HuH-7.5 (cell line): ENCODE measurements at regions not wholly inside any gene's neighbourhood (a gene's known extent, or its start where the extent isn't known, plus 50 kb on each side); places are given as distances from the start of the nearest gene placed in this dataset.
"Not testable (repeated sequence)": the region's sequence is repeated elsewhere in the genome, so short reads cannot be mapped to it uniquely, and the experiment has no call there.

Experiments used
- DNase-seq: peaks from one replicate; pipeline ENCODE4 v3.0.0; 2011; ENCODE audit warnings: low spot score

DNA sequence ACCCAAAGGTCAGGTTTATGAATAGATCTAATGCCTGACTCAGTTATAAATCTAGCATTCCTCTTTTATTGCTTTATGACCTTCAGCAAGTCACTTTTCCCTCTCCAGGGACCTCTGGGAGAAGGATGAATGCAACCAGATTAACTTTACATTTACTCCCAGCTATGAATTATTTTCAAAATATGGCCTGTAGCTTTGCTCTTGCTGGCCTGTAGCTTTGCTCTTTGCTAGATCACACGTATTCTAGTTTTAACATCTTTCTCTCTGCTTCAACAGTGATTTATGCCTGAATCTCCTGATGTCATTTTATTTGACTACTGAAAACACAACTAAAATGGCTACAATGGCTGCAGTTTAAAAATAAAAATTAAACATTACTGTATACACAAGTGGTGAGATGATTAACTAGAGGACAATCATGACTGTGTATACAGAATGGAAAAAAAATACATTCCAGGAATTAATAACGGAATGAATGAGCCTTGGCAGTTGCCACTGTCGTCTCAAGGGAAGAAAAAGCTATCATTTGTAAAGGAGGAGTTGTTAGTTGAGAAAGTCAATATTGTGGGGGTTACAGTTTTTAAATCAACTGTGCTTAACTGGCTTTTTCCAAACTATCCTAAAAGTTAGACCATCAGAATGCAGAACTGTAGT lies 434.5 kb upstream of the GOT2 start:
- no peak for DNase-seq

DNA sequence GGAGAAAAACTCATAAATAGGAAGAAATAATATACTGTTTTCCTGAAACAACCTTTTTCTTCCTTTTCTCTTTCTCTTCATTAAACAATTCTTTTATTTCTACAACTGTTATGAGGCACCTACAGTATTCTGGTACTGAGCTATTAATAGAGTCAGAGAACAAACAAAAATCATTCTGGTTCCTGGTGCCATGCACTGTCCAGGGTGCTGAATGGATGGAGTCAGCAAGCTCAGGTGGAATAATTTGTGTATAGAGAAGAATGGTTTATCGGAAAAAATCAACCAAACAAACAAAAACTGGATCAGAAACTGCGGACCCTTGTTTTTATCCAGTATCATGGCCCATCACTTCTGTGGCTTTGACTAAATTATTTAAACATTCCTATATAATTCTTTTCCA lies 430.3 kb upstream of the GOT2 start:
- DNase-seq = no peak

DNA sequence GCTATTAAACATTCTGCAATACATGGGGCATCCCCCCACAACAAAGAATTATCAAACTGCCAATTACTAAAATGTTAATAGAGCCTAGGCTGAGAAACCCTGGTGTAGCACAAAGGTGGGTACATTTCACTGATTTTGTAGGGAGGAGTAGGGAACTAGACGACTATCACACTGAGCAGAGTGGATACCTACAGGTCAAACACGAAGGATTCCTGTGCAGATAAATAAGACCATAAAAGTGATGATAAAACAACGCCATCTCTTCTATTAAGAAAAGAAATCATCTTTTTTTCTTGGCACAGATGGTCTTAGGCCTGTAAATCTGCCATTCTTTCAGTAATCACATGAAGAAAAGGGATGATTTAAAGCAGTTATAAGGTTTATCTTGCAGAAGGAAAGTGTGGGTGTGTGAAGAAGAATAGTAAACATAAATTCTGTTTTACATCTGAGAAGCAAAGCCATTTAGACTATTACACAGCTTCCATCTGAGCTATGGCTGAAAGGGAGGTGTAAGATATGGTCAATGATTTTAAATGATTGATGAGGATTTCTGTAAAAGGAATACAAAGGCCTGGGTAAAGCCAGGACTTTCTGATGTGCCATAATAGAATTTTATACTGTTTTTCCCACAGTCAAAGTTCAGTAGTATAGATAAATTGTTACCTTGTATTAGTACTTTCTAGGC lies 429.4 kb upstream of the GOT2 start:
- no peak for DNase-seq

DNA sequence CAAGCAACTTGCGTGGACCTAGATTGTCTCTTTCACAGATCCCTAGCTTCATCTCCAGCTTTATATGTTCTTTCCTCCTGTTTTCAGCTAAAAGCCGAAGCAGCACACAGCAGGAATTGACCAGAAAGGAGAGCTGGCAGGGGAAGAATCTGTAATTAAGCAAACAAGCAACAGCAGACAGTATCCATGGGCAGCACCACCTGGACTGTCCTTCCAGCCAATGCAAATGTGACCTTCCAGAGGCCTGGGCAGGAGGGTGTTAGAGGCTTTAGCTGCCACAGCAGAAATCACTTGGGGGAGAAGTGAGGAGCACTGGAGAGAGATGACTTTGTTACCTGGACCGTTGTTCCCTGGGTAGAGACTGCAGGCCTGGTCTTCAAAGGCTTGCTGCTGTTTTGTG lies 427.6 kb upstream of the GOT2 start:
- no peak for DNase-seq

DNA sequence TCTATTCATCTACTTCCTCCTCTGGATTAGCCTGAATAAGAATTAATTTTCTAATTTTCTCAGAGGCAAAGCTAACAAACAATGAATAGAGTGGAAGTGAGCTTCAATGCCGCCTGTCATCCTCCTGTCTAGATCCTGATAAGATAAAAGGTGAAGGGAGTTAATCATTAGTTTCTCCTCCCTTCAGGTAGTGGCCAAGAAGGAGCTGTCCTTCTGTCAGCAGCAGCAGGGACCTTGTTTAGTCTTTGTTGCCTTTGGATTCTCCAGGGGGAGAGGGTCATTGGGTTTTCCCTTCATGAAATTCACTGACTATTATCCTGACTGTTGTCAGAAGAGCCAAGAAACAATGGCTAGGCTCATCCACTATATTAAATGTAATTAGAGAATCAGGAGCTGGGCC lies 420.2 kb upstream of the GOT2 start:
- no peak for DNase-seq

DNA sequence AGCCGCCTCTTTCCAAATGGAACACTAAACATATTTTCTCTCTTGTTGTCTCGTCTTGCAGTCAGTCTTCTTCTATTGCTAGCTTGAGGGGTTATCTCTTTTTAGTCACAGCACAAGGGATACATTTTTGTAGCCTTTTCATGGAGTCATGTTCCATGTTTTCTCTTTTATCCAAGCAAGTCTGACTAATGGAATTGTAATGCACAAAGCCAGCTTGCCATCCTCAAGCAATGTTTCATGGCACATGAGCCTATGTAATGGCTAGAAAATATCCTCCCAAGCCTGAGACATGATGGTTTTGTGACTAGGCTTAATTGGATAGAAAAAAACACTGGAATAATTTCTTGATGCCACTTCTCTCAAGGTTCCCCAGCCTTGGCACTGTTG lies 414.6 kb upstream of the GOT2 start:
- no peak for DNase-seq

DNA sequence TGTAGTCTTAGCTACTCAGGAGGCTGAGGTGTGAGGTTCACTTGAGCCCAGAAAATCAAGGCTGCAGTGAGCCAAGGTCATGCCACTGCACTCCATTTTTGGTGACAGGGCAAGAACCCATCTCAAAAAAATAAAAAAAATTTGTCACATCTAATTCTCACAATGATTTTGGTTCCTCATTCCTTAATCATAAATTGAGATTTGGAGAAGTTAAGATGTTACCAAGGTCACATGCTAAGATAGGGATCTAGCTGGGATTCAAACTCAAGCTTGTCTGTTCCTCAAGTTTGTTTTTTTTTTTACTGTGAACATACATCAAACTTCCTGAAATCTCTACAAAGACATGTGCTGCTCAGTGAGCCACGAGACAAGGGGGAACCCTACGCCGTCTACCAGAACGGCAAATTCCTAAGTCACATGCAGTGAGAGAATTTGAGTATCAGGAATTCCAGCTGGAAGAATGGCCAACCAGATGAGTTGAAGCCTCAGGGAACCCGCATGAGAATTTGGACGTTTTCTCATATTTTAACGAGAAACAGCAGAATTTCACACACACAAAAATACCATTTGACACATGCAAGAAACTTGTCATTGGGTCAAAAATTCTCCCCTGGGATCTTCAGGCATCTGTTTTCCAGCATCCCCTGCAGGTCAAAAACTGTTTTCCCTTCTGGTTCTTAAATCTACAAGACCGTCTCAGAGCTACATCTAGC lies 414.1 kb upstream of the GOT2 start:
- no peak for DNase-seq

DNA sequence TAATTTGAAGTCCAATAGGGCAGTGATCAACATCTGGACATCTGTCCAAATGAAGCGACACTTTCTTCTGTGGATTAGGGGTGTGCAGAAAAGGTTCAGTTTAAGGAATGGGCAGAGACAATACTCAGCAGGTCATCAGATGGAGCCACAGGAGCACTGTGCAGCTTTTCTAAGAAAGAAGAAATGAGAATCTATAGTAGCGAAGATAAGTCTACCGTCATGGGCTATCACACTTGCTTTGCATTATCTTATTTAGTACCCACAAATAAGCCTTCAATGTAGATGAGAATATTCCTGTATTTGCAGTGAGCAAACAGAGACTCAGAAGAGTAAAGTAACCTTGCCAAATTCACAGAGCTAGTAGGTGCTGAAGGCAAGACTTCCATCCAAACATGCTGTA lies 412.0 kb upstream of the GOT2 start:
- no peak for DNase-seq

DNA sequence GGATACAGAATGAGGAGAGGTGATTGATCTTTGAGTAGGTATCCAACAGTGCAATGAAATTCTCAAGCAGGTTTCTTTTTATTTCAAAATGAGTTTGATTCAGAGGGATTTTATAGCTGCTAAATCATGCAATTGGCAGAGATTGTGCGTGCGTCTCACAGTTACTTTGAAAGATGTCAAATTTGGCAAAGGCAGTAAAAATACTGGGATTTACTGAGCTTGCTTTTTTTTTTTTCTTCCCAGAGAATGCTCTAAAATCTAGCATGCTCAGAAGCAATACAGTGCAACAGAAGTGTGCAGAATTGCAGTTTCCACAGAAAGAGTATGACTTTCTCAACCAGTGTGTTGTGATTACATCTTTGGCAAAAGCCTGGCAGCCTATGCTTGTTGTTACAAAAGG lies 410.7 kb upstream of the GOT2 start:
- no peak for DNase-seq

DNA sequence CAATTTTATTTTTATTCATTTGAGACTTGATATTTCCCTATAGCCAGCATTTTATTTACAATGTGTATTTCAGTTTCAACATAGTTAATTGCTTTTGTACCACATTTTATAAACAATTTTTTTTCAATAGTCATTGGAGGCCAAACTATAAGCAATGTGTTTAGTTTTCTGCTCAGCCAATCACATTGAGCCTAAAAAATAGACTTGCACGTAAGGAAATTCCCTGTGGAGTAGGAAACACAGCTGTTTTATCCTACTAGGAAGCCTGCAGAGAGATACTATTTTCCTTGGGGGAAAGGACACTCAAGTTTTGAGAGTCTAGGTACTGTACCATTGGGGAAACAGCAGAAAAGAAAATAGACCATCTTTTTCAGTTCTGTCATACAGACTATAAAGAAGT lies 410.2 kb upstream of the GOT2 start:
- no peak for DNase-seq

DNA sequence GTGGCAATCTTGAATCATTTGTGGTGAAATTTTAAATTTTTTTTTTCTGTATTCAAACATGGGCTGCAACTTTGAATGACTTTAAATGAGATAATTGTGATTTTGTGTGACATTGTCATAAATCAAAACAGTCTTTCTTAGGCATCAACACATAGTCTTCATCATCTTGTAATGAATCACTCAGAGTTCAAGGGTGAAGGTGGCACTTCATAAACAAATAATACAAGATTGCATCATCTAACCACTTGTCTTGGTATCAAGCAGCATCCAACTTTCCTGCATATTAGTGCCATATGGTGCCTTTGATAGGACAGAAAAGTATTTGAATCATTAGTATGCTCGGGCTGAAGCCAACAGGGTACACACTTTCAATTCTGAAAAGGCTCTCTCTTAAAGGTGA lies 392.4 kb upstream of the GOT2 start:
- no peak for DNase-seq

DNA sequence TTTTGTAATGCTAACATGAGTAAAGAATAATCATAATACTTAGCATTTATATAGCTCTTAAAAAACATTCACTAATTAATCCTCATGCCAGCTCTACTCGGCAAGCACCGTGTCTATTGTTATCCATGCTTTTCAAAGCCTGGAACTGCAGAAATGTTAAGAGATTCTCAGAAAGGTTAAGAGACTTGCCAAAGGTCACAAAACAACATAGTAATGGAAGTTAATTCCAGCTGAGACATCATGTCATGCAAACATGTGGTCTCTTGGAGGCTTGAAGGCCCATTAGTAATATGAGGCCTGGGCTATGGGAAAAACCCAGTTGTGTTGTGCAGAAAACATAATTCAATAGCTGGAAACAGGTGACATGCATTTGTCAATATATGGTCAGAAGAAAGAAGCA lies 389.9 kb upstream of the GOT2 start:
- no peak for DNase-seq

DNA sequence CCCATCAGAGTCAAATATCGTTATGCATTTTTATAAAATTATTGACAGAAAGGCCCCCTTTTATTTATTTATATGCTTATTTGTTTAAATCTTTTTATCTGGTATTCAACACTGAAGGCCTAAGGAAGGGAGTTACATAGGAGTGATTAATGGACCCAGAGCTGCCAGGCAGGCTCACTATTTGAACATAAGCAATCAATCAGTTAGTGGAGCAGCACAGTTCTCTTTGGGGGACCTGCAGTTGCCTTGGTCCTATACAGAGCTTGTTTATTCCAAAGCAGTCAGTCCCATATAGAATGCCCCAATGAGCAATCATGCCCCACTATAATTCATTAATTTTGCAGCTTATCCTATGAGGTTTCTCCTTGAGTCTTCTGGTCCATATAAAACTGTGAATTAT lies 389.4 kb upstream of the GOT2 start:
- no peak for DNase-seq

DNA sequence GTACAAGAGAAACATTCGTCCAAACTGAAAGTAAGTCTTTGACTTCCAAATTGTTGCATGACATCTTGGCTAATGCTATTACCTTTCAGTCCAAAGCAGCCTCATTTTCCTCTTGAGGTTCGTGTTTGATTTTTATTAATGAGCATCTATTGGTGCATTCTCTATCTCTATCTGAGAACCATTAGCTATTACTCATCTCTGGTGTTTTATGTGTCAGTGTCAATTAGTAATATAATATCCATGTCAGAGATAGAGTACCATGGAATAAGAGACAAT lies 388.1 kb upstream of the GOT2 start:
- DNase-seq = no peak

DNA sequence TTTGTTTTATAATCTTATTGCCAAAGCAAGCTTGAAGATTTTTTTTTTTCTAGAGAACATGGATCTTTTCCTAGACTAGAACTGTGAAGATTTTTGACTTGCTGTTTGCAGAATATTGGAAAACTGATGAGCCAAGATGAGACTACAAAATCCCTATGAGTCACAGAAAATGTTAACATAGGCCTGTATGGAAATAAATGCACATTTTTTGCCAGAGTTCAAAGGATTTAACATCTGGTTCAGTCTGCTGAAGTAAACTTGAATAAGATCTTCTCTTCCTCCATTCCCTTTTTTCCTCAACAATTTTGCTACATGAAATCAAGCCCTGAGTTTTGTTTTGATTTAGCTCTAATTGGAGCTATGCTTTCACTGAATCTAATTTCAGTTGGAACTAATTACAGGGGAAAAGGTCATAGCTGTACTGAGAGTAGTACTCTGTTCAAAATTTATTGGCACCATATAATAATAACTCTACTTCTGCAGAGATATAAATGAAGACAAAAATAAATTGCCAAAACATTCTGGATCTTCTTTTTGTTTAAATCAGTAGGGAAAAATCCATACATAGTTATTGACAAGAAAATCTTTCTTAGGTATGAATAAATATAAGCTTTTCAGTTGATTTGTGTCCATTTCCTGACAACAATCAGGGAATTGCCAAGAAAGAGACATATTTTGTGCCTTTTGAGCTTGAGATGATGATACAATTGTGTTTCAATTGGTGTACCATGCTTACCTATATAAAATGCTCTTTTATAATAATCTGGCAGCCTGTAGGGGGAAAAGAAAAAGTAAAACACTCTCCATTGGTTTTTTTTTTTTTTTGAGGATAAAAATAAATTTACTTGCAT lies 387.5 kb upstream of the GOT2 start:
- no peak for DNase-seq

DNA sequence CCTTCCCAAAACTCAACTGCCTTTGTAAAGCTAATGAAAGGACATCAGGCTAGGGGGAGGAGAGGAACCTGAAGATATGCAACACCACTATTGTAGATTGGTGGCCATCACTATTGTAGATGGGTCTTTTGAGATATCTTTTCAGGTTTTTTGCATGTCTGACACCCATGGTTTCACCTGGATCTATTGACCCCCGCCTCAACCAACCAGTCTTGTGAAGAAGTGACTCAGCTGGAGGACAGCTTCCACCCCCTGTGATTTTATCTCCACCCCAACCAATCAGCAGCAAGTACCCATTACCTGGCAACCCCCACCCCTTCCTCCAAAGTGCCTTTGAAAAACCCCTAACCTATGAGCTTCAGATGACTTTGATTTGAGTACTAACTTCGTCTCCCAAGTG lies 382.6 kb upstream of the GOT2 start:
- DNase-seq = no peak

DNA sequence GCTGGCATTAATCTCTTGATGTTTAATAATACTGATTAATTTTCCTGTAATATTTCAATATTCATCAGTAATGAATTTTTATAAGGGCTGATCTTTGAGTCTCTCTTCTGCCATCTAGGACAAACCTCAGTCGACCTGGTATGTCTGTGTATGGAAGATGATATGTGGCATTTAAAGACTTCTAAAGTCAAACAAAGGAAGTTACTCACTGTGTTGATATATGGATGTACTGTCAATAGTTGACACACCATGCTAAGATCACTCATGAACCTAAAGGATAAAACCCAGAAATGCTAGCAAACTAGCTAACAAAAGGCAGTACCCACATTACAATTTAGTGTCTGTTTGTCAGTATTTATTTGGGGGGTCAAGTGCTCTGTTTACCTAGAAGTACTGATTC lies 380.7 kb upstream of the GOT2 start:
- no peak for DNase-seq

DNA sequence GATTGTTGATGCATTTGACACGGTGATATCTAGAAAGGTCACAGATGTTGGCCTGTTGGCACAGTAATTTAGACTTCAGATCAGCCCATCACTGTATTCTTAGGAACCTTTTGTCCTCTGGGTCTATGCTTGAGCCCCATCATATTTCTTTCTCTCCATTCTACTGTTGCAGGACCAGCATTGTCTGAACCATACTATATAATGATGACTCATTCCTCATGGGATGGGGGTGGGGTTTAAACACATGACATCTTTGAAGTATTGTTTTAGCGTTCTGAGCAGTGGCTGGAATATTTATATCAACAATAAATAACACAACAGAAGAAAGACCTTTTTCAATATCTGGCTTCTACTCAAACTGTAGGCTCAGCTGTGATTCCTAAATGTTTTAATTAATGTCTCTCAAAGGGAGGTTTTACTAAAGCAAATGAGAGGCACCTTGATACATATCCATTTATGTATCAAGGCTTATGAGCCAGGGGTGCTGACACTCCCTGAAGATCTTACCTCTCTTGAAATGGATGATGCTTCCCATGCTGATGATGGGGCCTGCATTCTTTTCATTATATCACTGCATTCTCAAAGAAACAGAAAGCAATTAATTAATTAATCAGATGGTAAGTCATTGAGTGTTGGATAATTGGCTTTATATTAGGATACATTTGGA lies 379.0 kb upstream of the GOT2 start:
- DNase-seq = no peak

DNA sequence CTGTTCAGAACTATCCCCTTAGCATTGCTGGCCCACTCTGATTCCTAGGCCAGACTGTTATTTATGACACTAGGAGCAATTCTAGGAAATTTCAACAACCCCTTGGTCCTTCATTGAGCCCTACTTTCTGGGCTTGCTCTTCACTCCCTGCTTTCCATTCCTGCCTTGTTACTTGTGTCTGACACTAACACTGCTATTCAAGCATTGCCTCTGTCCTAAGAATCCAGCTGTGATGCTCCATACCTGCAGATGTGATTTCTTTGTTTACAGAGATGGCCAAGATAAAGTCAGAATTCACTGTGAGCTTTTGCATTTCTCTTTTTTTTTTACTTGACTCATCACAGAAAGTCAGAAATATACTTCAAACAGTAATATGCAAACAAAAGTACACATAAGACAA lies 377.2 kb upstream of the GOT2 start:
- DNase-seq = no peak

DNA sequence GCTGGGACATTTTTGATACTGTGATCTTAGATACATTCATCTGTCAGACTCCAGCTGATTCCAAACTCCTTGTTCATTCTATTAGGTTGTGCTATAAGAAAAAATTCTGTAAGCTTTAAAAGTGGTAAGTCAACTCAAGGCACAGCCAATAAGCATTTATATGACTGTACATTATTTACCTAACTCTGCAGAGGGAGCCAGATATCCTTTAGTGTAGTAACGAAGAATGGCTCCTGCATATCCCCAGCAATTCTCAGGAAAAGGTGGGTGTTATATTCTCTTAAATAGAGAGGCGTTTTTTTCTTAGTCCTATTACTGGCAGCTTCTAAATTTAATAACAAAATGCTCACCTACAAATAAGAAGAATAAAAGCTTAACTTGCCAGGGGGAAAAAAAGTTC lies 374.3 kb upstream of the GOT2 start:
- no peak for DNase-seq

DNA sequence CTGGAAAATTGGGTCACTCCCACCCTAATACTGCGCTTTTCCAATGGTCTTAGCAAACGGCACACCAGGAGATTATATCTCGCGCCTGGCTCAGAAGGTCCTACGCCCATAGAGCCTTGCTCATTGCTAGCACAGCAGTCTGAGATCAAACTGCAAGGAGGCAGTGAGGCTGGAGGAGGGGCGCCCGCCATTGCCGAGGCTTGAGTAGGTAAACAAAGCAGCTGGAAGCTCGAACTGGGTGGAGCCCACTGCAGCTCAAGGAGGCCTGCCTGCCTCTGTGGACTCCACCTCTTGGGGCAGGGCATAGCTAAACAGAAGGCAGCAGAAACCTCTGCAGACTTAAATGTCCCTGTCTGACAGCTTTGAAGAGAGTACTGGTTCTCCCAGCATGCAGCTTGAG lies 362.6 kb upstream of the GOT2 start:
- DNase-seq = not testable (repeated sequence)

DNA sequence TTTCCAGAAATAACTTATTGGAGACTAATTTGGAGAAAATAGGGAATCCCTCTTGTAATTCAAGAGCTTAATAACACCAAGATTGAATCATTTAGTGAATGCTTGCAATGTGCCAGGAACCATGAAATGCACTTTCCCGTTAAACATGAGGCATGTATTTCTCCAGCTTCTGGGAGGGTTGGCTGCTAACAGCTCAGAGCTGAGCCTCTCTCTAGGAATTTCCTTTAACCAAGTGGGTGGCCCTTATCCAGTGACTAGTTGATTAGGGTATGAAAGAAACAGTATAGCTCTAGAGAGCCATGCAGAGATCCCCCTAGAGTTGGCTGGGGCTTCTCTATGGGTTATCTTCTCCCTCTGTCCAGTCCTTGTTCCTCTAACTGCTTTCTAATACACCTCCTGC lies 356.4 kb upstream of the GOT2 start:
- DNase-seq = no peak

DNA sequence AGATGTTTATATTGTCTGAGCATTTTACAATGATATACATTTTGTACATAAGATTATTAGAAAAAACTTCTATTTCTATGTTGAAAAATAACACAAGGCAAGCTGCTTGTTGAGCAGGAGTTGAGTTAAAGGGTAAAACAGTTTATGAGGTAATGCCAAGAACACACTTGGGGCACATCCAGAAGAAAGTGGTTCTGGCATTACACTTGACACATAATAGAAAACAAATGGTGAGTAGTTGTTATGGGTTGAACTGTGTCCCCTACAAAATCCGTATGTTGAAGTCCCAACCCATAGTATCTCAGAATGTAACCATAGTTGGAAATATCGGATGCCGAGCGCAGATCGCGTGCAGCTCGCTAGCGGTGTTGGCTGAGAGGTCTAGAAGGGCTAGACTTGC lies 354.3 kb upstream of the GOT2 start:
- no peak for DNase-seq
